ENCODE measurements at regions not wholly inside any gene's neighbourhood (a gene's known extent, or its start where the extent isn't known, plus 50 kb on each side); places are given as distances from the start of the nearest gene placed in this dataset.

DNA sequence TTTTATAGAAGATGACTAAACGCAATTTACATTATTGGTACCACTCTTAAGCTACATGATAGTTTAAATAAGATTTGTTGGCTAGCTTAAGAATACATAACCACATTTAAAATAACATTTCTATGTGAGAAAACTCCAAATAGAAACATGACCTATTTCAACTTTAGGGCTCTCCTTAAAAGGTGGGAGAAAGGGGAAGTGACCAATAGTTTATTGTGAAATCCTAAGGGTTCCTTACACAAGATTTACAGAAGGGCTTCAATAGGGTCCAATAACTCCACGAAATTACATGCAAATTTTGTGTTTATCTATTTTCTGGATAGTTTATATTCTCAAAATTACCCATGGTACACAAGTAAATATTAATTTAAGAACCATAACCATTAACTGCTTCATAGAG, 91.6 kb upstream of the DST start:
- Histone ChIP-seq H3K4me1 (peaks cover 2 to 38% (median 23%) of the 10 kb centered on the region in 9 donors), H3K4me3 (no peak overlapping the region), H3K36me3 (peaks cover 0 to 11% (median 0%) of the 10 kb centered on the region in 9 donors), H3K27me3 (no peaks in the 10 kb centered on the region), H3K27ac (no peak overlapping the region), H3K9me3 (no peaks in the 10 kb centered on the region)
- DNase-seq, result no peak
- ATAC-seq, result no peak
- TF ChIP-seq, protein P1, sequence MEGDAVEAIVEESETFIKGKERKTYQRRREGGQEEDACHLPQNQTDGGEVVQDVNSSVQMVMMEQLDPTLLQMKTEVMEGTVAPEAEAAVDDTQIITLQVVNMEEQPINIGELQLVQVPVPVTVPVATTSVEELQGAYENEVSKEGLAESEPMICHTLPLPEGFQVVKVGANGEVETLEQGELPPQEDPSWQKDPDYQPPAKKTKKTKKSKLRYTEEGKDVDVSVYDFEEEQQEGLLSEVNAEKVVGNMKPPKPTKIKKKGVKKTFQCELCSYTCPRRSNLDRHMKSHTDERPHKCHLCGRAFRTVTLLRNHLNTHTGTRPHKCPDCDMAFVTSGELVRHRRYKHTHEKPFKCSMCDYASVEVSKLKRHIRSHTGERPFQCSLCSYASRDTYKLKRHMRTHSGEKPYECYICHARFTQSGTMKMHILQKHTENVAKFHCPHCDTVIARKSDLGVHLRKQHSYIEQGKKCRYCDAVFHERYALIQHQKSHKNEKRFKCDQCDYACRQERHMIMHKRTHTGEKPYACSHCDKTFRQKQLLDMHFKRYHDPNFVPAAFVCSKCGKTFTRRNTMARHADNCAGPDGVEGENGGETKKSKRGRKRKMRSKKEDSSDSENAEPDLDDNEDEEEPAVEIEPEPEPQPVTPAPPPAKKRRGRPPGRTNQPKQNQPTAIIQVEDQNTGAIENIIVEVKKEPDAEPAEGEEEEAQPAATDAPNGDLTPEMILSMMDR (IDR thresholded peaks at IDR 0.05), result no peak
- 89 to 92% methylated on average over 2 of the region's 2 CpGs for WGBS, 2 donors
- intact Hi-C loops (cut with DNase I), result no loop called here

DNA sequence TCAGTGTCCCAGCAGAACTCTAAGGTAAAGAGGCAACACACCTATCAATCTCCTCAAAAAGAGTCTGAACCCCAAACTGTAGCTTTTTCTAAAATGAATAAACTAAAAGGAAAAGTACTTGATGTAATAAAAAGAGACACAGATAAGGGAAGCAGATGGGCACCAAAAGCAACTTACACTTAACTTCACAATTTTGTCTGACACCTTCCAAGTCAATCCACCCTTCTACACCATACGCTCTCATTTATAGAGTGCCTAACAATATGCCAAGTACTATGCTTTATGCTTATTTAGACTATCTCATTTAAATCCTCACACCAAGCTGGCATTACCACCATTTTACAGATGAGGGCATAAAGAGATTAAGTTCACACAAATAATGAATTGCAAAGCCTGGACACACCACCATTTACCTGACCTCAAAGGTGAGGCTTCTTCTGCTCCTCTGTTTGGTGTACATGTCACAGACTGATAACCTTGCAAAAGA, 90.6 kb upstream of the DST start:
- DNase-seq (no peak), ATAC-seq (no peak)
- Histone ChIP-seq H3K36me3 (peaks cover 0 to 11% (median 0%) of the 10 kb centered on the region in 9 donors), H3K27ac (no peak overlapping the region), H3K4me3 (no peak overlapping the region), H3K9me3 (no peaks in the 10 kb centered on the region), H3K4me1 (peaks cover 2 to 41% (median 26%) of the 10 kb centered on the region in 9 donors), H3K27me3 (no peaks in the 10 kb centered on the region)
- intact Hi-C loops (cut with DNase I), result no loop called here
- TF ChIP-seq, protein P1 (IDR thresholded peaks at IDR 0.05), result no peak
- 92 to 95% methylated on average over 1 of the region's 1 CpG for WGBS, 2 donors

DNA sequence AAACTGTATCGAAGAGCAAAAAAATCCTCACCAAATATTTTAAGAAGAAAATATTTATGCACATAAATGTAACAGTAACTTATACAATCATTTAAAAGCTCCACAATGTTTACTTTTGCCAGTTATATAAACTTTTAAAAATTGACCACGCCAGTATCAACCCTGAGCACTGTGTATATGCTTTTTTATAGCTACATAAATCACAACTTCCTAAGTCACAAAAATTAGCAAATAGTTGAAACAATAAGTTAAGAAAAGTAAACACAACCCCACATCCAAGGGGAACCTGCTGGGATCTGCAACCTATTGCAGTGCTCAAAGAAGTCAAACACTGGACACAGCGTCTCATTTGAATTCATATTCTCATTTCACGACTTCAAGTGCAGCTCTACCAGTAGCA, 89.8 kb upstream of the DST start:
- TF ChIP-seq, protein P1 (IDR thresholded peaks at IDR 0.05), result no peak
- no peak overlapping the region for H3K4me3 ChIP-seq
- H3K9me3 ChIP-seq, result no peaks in the 10 kb centered on the region
- ATAC-seq (no peak), DNase-seq (no peak)
- 79% methylated on average over 4 of the region's 4 CpGs for WGBS, 2 donors
- peaks cover 2 to 49% (median 33%) of the 10 kb centered on the region in 9 donors for H3K4me1 ChIP-seq
- intact Hi-C loops (cut with DNase I), result no loop called here
- H3K36me3 ChIP-seq, result peaks cover 0 to 11% (median 0%) of the 10 kb centered on the region in 9 donors
- H3K27me3 ChIP-seq, result no peaks in the 10 kb centered on the region
- no peak overlapping the region for H3K27ac ChIP-seq

DNA sequence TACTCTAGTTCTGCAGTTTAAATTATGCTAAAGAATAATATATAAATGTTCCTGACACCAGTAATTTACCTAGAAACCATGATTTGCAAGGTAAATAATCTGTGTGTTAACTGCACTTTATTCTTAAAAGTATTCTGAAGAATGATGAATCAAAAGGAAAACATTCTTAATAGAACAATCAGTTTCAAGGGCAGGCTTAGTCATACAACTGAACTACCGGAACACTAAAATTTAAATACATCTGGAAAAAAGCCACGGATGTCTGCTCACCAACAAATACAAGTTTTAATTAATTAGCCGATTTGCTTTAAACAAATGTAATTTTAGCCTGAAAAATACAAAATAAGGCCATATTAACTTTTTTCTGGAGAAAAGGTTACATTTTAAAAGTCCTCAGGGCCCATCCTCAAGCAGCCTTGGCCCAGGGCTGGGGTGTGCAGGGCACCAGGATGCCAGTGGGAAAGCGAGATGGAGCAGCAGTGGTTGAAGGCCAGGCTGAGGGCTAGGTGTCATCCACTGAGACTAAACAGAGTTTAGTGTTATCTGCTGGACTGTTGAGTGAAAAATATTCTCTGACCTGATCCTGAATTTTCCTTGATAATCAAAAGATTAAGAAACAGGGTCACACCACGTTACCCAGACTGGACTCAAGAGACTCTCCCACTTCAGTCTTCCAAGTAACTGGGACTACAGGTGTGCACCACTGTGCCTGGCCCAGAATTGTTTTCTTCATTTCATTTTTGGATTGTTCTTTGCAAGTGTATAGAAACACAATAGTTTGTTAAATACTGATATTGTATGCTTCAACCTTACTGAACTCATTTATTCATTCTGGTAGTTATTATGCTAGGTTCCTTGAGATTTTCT, 88.2 kb upstream of the DST start:
- Histone ChIP-seq H3K4me1 (peaks cover 4 to 60% (median 47%) of the 10 kb centered on the region in 9 donors), H3K27me3 (no peaks in the 10 kb centered on the region), H3K9me3 (no peaks in the 10 kb centered on the region), H3K27ac (peak overlapping the region in 6 of 10 donors; percentile 7 to 57 (median 29)), H3K4me3 (no peak overlapping the region), H3K36me3 (peaks cover 0 to 11% (median 0%) of the 10 kb centered on the region in 9 donors)
- DNase-seq (no peak), ATAC-seq (peak in 7 of 8 donors; percentile 61 to 76 (median 70))
- TF ChIP-seq, protein P1 (IDR thresholded peaks at IDR 0.05), result no peak
- intact Hi-C loops (cut with DNase I), result no loop called here
- 56 to 57% methylated on average over 5 of the region's 5 CpGs for WGBS, 2 donors

Measured in heart right ventricle (tissue), 16 donors.